Stimulated activated CD4-positive, alpha-beta T cell treated with anti-CD3 and anti-CD28 coated beads, Interleukin-1b, Interleukin-23, amount 100 ng/mL, for 1 hour (primary cell): ENCODE measurements at regions not wholly inside any gene's neighbourhood (a gene's known extent, or its start where the extent isn't known, plus 50 kb on each side); places are given as distances from the start of the nearest gene placed in this dataset.

ENCODE experiments used
- DNase-seq, 2 donors: peaks; one replicate each; pipeline ENCODE4 v3.0.0-alpha.2; 2020; ENCODE audit warnings: low read depth in 2 of 2

- DNase-seq: no peak
These were observed 214.2 kb downstream of the LACC1 start for GRCh38 chr13:44093607-44094564.

DNA sequence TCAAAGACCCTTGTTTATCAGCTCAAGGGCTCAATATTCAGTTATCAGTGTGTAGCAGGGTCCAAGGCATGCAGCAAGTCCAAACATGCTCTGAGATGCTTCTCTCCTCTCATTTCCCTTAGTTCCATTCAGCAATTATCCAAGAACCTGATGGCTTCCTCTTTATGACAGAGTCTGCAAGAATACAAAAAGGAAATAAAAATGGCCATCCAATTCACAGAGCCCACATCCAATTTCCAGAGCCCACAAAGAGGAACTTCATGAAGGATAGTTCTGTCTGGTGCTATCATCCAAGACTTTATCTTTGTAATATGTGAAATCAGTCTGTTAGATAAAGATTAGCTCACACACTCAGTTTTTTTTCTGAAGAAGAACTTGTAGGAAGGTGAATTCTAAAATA lies 217.2 kb downstream of the LACC1 start:
- no peak for DNase-seq

DNA sequence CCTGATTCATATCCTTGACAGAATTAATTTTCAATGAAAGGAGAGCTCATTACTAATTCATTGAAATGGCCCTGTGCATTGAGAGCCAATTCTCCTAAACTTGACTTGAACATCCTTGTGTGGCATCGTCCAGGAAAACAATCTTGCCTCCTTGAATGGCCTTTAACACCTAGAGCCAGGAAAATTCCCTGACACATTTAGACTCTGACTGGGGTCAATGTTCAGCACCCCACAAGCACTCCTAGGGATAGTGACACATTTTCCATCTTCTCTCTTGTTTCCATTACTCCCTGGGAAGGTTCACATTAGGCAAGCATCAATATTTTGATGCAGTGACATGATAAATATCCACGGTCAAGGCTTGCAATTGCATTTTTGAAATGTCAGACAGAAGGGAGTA lies 218.9 kb downstream of the LACC1 start:
- no peak for DNase-seq

GRCh38 chr13:44101347-44102083 lies 221.8 kb downstream of the LACC1 start:
- no peak for DNase-seq

DNA sequence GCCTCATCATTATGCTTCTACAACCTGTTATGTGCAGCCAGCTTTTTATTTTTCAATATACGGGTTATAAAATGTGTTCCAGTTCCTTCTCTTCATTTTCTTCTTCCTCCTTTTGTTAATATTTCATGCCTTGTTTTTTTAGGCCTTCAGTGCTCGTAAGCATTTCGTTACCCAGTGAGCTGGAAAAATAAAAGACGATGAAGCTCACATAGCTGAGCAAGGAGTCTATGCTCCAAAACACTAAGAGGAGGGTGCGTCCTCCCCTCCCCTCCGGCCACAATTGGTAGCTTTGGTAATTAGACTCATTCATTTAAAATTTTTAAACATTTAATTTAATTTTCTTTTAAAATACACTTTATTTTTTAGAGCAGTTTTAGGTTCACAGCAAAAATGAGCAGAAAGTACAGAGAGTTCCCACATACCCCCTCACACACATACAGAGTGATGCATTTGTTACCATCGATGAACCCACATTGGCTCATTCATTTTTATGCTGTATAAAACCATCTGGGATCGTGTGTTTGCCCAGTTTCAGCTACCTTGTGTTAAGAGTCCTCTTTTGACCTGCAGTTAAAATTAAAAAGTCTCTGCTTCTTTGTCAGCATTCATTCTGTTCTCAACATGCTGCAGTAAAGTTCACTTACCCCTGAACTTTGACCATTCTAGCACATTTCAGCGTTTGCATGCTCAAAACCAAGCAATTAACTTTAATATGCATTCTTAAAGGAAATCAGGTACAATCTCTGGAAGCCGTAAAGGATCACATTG lies 223.9 kb downstream of the LACC1 start:
- DNase-seq: no peak

GRCh38 chr13:44104197-44104490 lies 224.4 kb downstream of the LACC1 start:
- no peak for DNase-seq

DNA sequence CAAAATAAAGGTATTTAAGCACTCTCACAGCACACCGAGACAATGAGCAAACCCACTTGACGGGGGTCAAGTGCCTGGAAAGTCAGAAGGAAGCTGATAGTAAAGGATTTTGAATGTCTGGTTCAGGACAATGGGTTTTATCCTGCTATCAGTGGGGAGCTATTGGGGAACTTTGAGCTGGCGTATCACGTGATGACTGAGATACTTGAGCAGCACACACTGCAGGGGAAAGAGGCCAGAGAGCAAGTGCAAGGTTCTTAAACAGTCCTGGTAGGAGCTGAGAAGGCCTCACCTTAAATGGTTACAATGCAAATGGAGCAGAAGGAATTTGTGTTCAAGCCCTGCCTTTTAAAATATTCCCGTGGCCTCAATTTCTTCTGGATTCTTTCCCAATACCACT lies 225.3 kb downstream of the LACC1 start:
- DNase-seq: no peak

DNA sequence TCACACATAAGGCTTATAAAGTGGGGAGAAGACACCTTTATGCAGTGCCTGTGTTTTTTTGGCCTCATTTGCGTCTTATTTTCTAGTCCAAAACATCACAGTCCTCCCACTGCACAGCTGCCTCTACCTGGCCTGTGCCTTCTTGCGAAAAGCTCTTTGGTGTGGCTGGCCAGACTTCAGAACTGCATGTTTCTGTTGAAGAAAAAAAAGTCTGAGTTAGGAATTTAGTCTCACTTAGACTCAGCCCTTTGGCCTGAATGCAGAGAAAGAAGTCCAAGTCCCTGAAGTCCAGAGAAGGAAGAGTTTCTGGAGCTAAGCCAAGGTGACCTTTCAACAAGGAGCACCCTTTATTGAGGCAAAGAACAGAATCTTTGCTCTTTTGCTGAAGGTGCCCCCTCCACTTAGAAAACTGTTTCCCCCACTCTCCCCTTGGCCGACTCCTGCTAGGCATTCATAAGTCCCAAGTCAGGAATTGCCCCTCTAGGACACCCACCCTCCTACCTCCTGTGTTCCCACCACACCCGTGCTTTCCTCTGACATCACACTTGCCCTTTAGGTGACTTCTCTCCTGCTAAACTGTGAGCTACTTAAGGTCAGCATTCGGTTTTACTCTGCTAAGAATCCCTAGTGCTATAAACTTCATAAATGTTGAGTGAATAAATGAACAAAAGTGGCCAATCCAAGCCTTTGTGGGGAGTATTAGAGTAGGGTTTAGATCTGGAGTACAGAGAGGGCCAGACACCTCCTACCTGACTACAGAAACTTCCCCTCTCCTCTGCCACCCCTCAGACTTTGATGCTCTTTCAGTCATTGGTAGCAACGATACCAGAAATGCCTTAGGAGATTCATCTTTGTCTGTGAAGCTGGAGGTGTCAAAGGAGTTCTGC lies 226.8 kb downstream of the LACC1 start:
- DNase-seq: no peak

- no peak for DNase-seq
These were observed 227.8 kb downstream of the LACC1 start for GRCh38 chr13:44107357-44108121.

- no peak for DNase-seq
These were observed 228.7 kb downstream of the LACC1 start for GRCh38 chr13:44108331-44108858.

- DNase-seq: no peak
These were observed 230.5 kb downstream of the LACC1 start for GRCh38 chr13:44110091-44110621.

- DNase-seq: no peak
These were observed 232.0 kb downstream of the LACC1 start for GRCh38 chr13:44111701-44112100.

GRCh38 chr13:44112700-44113329 lies 233.1 kb downstream of the LACC1 start:
- DNase-seq: no peak

- DNase-seq: no peak
These were observed 237.0 kb downstream of the LACC1 start for GRCh38 chr13:44116562-44117332.

GRCh38 chr13:44117351-44117750 lies 237.6 kb downstream of the LACC1 start:
- DNase-seq: no peak

DNA sequence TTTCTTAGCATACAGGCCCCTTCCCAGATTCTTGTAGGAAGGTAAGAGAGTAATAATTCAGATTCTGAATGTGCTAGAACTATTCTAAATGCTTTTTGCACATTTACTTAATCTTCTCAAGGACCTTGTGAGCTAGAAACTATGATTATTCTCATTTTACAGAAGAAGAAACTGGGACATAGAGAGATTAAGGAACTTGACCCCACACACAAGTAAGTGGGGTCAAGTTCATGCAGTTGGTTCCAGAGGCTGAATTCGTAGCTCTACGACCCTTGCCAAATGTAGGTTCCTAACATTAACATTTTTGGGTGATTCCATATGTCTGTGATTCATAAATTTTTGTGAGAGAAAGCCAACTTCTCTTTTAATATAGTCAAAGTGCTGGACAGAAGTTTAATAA lies 238.1 kb downstream of the LACC1 start:
- DNase-seq: no peak

GRCh38 chr13:44118881-44119280 lies 239.2 kb downstream of the LACC1 start:
- no peak for DNase-seq

DNA sequence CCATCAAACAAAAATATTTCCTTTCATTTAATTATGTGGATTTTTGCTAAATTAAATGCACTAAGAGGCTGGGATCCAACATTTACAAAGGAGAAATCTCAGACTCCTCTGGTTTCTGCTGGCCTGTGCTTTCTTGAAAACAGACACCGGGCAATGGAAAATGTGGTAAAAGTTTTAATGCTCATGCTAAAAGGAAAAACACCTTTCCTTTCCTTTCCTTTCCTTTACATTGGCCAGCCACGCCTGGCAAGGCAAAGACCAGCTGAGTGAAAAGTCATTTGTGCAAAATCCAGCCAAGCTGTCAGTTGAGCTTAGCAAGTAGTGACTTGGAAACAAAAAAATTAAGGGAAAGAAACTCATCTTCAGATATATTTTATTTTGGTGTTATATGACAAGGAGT lies 240.3 kb downstream of the LACC1 start:
- no peak for DNase-seq
